A673 (cell line): ENCODE measurements at regions not wholly inside any gene's neighbourhood (a gene's known extent, or its start where the extent isn't known, plus 50 kb on each side); places are given as distances from the start of the nearest gene placed in this dataset.

ENCODE experiments used
- EZH2 ChIP-seq: fragments of 200-600 bp; sonication (generic); IDR thresholded peaks from 2 replicates; pipeline ENCODE4 v1.6.1; 2017; ENCODE audit warnings: borderline replicate concordance, low read depth, mild to moderate bottlenecking, mixed read lengths, antibody characterized with exemption, low read length; ENCODE audit not compliant: poor library complexity, severe bottlenecking
- TF ChIP-seq, protein P1 (sequence below): fragments of 300-800, 200-600 bp; sonication (generic); conservative IDR thresholded peaks from 2 replicates; pipeline ENCODE4 v1.5.1; 2017; ENCODE audit warnings: low read depth, mild to moderate bottlenecking, antibody characterized with exemption, low read length, moderate library complexity, mixed read lengths

DNA sequence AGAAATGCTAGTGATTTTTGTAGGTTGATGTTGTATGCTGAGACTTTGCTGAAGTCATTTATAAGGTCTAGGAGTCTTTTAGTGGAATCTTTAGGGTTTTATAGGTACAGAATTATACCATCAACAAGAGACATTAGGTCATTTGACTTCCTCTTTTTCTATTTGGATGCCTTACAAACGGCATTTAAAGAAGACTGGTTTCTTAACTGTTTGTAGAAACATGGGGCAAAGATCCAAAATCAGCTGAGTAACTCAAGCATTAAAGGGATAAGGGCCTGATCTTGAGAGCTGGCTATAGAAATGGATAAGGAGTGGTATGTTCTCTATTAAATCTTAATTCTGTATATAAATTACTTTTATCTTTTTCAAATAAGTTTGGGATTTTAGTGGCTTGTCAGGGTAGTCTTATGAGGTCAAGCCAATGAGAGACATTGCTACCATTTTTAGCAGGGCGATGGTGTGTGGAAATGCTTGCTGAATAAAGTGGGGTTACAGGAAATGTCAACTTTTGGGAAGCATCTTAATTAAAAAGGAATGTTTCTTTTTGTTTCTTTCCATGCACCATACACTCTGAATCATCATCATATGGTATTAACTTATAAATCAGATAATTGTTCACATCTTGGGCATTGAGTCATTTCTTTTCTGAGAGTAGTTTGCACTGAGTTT is 197.7 kb upstream of the GBE1 start:
- TF ChIP-seq, protein P1, sequence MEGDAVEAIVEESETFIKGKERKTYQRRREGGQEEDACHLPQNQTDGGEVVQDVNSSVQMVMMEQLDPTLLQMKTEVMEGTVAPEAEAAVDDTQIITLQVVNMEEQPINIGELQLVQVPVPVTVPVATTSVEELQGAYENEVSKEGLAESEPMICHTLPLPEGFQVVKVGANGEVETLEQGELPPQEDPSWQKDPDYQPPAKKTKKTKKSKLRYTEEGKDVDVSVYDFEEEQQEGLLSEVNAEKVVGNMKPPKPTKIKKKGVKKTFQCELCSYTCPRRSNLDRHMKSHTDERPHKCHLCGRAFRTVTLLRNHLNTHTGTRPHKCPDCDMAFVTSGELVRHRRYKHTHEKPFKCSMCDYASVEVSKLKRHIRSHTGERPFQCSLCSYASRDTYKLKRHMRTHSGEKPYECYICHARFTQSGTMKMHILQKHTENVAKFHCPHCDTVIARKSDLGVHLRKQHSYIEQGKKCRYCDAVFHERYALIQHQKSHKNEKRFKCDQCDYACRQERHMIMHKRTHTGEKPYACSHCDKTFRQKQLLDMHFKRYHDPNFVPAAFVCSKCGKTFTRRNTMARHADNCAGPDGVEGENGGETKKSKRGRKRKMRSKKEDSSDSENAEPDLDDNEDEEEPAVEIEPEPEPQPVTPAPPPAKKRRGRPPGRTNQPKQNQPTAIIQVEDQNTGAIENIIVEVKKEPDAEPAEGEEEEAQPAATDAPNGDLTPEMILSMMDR: no peak
- no peak for TF ChIP-seq EZH2
